Stimulated activated CD4-positive, alpha-beta T cell treated with anti-CD3 and anti-CD28 coated beads, Interleukin-15, amount 100 ng/mL, for 48 hours (primary cell): ENCODE measurements at regions not wholly inside any gene's neighbourhood (a gene's known extent, or its start where the extent isn't known, plus 50 kb on each side); places are given as distances from the start of the nearest gene placed in this dataset.

Source experiments
- DNase-seq, 2 donors: peaks; one replicate each; pipeline ENCODE4 v3.0.0-alpha.2; 2020; ENCODE audit warnings: low read depth in 2 of 2

GRCh38 chr17:13405080-13405479 is 196.6 kb downstream of the HS3ST3A1 start:
- no peak for DNase-seq

- DNase-seq, result no peak
Observed at GRCh38 chr17:13403982-13404946, 197.5 kb downstream of the HS3ST3A1 start.

- DNase-seq, result no peak
Observed at GRCh38 chr17:13400491-13400890, 201.2 kb downstream of the HS3ST3A1 start.

- no peak for DNase-seq
Observed at GRCh38 chr17:13398853-13399252, 202.9 kb downstream of the HS3ST3A1 start.

GRCh38 chr17:13398091-13398490 is 203.6 kb downstream of the HS3ST3A1 start:
- no peak for DNase-seq

GRCh38 chr17:13395862-13396261 is 205.9 kb downstream of the HS3ST3A1 start:
- no peak for DNase-seq

GRCh38 chr17:13395346-13395745 is 206.4 kb downstream of the HS3ST3A1 start:
- no peak for DNase-seq

GRCh38 chr17:13393841-13394710 is 207.7 kb downstream of the HS3ST3A1 start:
- no peak for DNase-seq

GRCh38 chr17:13387952-13388351 is 213.8 kb downstream of the HS3ST3A1 start:
- no peak for DNase-seq

- no peak for DNase-seq
Observed at GRCh38 chr17:13387236-13387635, 214.5 kb downstream of the HS3ST3A1 start.

- DNase-seq, result no peak
Observed at GRCh38 chr17:13385481-13385911, 216.2 kb downstream of the HS3ST3A1 start.

GRCh38 chr17:13384626-13385025 is 217.1 kb downstream of the HS3ST3A1 start:
- DNase-seq, result no peak

- no peak for DNase-seq
Observed at GRCh38 chr17:13378361-13378760, 223.4 kb downstream of the HS3ST3A1 start.

GRCh38 chr17:13374203-13375143 is 227.3 kb downstream of the HS3ST3A1 start:
- DNase-seq, result no peak

- DNase-seq, result no peak
Observed at GRCh38 chr17:13372432-13372831, 229.3 kb downstream of the HS3ST3A1 start.

- no peak for DNase-seq
Observed at GRCh38 chr17:13367154-13367553, 234.6 kb downstream of the HS3ST3A1 start.

GRCh38 chr17:13365331-13365730 is 236.4 kb downstream of the HS3ST3A1 start:
- no peak for DNase-seq

GRCh38 chr17:13363771-13364170 is 238.0 kb downstream of the HS3ST3A1 start:
- no peak for DNase-seq

- no peak for DNase-seq
Observed at GRCh38 chr17:13362341-13363122, 239.2 kb downstream of the HS3ST3A1 start.

- no peak for DNase-seq
Observed at GRCh38 chr17:13359774-13360173, 242.0 kb downstream of the HS3ST3A1 start.

- no peak for DNase-seq
Observed at GRCh38 chr17:13355054-13355453, 246.7 kb downstream of the HS3ST3A1 start.
